HuH-7 (cell line): ENCODE measurements at regions not wholly inside any gene's neighbourhood (a gene's known extent, or its start where the extent isn't known, plus 50 kb on each side); places are given as distances from the start of the nearest gene placed in this dataset.

Experiments used
- DNase-seq: peaks from one replicate; pipeline ENCODE4 v3.0.0; 2011; ENCODE audit warnings: low spot score

- no peak for DNase-seq
These were observed 113.9 kb downstream of the MATN1 start for GRCh38 chr1:30609336-30609998.

GRCh38 chr1:30607723-30608122 lies 115.7 kb downstream of the MATN1 start:
- DNase-seq: no peak

- no peak for DNase-seq
These were observed 117.2 kb downstream of the MATN1 start for GRCh38 chr1:30606166-30606565.

DNA sequence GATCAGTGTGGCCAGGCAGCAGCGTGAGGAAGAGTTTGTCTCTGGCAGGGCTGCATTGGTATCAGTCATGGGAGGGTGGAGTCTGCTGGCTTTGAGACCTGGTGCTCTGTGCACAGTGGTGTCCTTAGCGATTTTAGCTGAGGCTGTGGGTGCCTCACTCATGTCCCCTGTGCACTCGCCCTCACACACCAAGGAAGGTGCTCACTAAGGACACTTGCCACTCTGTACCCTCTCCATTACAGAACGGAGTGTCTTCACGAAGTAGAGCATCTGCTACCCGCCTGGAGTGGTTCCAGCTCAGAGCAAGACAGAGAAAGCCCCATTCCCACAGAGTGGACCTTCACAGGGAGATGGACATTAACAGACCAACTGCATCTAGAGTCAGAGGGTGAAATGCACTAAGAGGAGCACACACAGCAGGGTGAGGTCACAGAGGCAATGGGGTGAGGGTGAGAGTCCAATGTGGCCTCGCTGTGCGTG lies 117.9 kb downstream of the MATN1 start:
- no peak for DNase-seq

- DNase-seq: no peak
These were observed 118.5 kb downstream of the MATN1 start for GRCh38 chr1:30604801-30605440.

GRCh38 chr1:30603081-30603858 lies 120.1 kb downstream of the MATN1 start:
- DNase-seq: no peak

DNA sequence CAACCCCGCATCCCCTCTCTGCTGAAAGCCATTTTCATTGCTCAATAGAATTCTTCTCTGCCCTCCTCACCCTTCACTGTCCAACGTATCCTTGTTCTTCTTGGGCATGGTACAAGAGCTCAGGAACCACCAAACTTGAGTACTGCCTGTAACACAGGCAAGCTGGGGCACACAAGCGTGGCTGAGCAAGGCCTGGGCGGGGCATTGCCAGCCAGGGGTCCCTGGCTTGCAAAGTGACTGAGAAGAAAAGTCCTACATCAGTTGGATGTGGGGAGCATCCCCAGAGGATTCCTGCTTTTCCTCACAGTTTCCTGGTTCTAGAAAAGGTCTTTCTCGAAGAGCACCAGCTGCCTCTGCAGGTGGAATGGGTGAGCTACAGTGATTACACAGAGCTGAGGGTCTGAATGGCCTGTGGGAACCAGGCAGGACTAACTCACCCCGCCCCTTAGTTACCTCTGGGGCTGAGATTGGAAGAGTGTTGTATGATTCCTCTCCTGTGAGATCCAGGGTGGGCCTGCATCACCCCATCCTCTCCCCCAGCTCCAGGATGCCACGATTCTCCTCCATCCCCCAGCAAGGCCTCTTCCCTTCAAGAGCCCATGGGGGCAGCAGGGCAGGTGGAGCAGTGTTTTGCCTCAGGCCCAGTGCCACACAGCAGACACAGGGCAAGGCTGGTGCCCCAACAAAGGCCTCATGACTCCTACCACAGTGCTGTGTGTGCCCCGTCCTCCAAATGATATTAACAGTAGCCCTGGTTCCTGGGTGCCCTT lies 121.9 kb downstream of the MATN1 start:
- no peak for DNase-seq

DNA sequence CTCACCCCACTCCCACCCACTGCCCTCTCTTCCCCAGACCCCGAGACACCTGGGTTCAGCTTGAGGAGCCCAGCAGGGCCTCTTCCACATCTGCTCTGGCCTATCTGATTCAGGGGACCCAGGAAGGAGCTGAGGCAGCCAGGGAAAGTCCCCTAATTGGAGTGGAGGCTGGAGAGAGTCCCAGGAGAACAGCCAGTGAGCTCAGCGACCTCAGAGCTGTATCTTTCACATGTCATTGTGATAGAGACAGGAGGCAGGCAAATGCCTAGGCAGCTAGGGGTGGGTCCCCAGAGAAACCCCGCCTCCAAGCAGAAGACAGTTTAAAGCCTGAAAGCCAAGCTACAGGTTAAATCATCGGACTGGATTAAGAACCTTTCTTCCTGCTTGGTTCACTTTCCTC lies 122.7 kb downstream of the MATN1 start:
- DNase-seq: no peak

GRCh38 chr1:30600258-30600657 lies 123.1 kb downstream of the MATN1 start:
- no peak for DNase-seq

- DNase-seq: no peak
These were observed 123.7 kb downstream of the MATN1 start for GRCh38 chr1:30599721-30600120.

DNA sequence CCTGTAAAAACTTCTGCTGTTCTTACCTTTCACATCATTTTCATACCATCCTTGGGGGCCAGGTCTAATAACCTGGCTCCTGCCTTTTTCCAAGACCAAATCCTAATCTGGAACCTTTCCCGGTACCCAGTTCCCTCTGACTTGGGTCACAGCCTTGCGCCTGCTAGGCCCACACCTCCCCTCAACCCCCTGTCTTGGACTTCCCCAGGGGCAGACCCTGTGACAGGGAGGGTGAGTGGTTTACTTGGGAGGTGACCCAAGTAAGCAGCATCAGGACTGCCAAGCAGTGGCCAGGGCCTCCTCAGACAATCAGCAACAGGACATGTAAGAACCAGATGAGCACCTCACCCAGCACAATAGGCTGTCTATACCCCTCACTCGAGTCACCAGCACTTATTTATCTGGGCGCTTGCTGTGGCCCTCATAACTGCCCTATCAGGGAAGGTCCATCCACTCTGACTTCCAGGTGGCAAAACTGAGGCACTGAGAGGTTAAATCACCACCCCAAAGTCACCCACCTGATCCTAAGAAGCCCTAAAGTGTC lies 124.7 kb downstream of the MATN1 start:
- DNase-seq: no peak

DNA sequence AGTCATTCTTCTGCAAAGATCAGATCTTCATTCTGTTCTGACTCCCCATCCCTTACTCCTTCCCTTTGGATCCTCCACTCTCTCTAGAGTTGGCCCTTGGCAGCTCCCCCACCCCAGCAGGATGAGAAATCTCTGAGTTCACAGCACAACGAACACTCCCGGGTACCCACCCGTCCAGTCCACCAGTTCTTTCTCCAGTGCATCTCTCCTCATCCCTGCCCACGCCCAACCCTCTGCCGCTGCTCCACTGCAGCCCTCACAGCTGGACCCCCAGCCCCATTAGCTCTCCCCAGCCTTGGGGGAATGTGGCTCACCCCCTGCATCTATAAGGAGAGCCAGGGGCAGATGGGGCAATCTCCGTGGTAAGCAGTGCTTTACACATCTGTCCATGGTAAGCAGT lies 125.7 kb downstream of the MATN1 start:
- no peak for DNase-seq

DNA sequence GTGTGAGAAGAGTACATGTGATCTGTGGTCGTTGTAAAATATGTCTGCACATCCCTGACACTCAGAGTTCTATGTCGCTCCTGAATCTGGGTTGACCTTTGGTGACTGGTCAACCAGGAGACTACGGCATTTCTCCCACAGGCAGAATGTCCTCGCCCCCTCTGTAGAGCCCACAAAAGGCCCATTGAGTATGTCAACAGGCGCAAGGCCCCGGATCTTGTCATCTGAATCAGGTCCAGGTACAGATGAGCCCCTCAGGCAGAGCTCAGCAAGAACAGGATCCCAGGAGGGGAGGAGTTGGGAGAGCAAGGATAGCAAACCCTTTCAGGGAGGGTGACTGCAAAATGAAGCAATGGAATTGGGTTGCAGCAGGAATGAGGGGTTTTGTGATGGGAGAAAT lies 126.5 kb downstream of the MATN1 start:
- DNase-seq: no peak

GRCh38 chr1:30596470-30596869 lies 126.9 kb downstream of the MATN1 start:
- no peak for DNase-seq

DNA sequence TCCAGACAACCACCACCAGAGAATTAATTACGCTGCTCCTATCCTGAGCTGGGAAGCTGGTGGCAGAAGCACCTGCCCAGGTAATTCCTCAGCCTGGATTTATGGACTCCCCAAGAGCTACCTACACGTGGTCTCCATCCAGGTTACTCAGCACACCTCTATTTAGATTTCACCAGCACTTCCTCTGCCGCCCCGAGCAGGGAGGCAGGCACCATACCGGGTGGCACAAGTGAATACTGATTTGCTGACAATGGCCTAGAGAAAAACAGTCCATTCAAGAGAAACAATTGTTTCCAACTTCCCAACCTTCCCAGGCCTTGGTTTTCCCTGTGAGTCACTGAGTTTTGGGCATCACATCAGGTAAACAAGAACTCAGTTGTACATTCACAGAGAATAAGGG lies 134.3 kb downstream of the MATN1 start:
- DNase-seq: no peak

GRCh38 chr1:30588311-30589073 lies 134.9 kb downstream of the MATN1 start:
- DNase-seq: no peak

GRCh38 chr1:30586671-30587070 lies 136.7 kb downstream of the MATN1 start:
- no peak for DNase-seq

DNA sequence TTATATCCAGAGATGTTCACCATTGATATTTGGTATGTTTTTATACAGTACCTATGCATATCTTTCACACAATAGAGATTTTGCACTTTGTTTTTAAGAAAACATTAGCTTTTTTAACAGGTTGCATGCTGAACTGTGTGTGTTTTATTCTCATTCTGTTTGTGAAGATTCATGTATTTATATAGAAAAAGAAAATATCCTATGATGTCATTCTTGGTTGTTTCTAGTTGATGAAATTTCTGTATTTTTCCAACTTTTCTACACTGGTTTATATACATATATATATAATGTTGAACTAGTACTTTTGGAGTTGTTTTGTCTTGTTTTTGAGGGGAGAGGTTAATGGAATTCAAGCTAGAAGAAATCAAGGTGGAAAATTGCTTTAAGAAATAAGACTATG lies 143.8 kb downstream of the MATN1 start:
- DNase-seq: no peak

DNA sequence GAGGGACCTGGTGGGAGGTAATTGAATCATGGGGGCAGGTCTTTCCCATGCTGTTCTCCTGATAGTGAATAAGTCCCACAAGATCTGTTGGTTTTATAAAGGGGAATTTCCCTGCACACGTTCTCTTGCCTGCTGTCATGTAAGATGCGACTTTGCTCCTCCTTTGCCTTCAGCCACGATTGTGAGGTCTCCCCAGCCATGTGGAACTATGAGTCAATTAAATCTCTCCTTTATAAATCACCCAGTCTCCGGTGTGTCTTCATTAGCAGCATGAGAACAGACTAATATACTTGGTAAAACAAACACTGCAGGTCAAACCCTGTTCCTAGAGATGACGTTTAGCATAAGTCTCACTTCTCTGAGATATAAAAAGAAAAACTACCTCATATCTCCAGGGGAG lies 148.3 kb downstream of the MATN1 start:
- no peak for DNase-seq

- no peak for DNase-seq
These were observed 151.2 kb downstream of the MATN1 start for GRCh38 chr1:30572192-30572591.

DNA sequence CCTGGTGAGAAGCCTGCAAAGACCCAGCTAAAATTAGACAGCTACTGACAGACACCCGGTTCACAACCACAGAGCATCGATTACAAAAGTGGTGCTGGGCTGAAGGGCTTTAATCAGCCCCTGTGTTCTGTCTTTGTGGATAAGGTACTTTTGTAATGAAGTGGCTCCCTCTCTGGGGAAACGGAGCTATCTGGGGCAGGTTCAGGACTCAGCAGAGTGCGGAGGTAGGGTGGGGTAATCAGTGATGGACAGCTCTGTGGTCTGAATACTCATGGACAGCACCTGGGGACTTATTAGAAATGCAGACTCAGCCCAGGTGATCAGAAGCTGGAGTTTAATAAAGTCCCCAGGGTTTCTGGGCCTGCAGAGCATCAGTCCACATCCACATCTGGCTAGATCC lies 152.0 kb downstream of the MATN1 start:
- DNase-seq: no peak
